Peyer's patch (tissue), 4 donors: ENCODE measurements at regions not wholly inside any gene's neighbourhood (a gene's known extent, or its start where the extent isn't known, plus 50 kb on each side); places are given as distances from the start of the nearest gene placed in this dataset.

Experiments
- DNase-seq, 3 donors: peaks; one replicate each; pipeline ENCODE4 v3.0.0-alpha.2; 2017 to 2019
- H3K27ac ChIP-seq, 4 donors: fragments of 200-600 bp; sonication (generic); one replicate each; pipeline ENCODE4 v1.5.1; 2016 to 2019
- H3K27me3 ChIP-seq, 2 donors: fragments of 200-600 bp; sonication (generic); one replicate each; pipeline ENCODE4 v1.5.1; 2019
- H3K36me3 ChIP-seq, 3 donors: fragments of 200-600 bp; sonication (generic); one replicate each; pipeline ENCODE4 v1.5.1; 2016 to 2019
- H3K4me1 ChIP-seq, 4 donors: fragments of 200-600 bp; sonication (generic); one replicate each; pipeline ENCODE4 v1.5.1; 2016 to 2019
- H3K4me3 ChIP-seq, 4 donors: fragments of 200-600 bp; sonication (generic); 1 replicate in 3 of 4; 2 replicates in 1 of 4; pipeline ENCODE4 v1.5.1; 2016 to 2019; ENCODE audit warnings: mild to moderate bottlenecking in 1 of 4
- H3K9me3 ChIP-seq, 4 donors: fragments of 200-600 bp; sonication (generic); one replicate each; pipeline ENCODE4 v1.5.1; 2016 to 2019; ENCODE audit warnings: mild to moderate bottlenecking in 1 of 4
- POLR2A ChIP-seq, 2 donors: fragments of 450-650 bp; IDR thresholded peaks; one replicate each; pipeline ENCODE4 v1.5.1; 2017; ENCODE audit warnings: antibody characterized with exemption in 2 of 2, mild to moderate bottlenecking in 2 of 2, moderate library complexity in 2 of 2
- TF ChIP-seq, protein P1 (sequence below), 6 experiments: fragments of 450-650 bp in 4 of 6; fragments of 200-600 bp in 2 of 6; sonication (generic) in 1 of 6; IDR thresholded peaks; one replicate each; pipeline ENCODE4 v1.5.1; 2017 to 2019; ENCODE audit warnings: antibody characterized with exemption in 6 of 6, mild to moderate bottlenecking in 3 of 6, moderate library complexity in 1 of 6

DNA sequence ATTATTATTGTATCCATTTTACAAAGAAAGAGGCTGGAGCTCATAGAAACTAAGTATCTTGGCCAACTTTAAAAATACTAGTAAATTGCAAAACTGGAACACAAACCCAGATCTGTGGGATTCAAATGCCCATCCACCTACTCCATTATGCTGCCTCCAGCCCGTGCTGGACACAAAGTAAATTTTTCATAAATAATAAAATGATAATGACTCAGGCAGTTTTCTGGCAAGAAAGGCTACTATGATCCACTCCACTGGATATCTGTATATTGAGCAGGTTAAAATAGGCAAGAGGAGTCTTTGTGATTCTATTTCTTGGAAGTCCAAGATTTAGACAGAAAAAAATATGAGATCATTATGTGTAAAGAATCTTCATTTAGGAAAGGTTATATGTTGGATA lies 138.3 kb upstream of the DUSP10 start:
- H3K4me1 ChIP-seq: no peaks in the 10 kb centered on the region
- no peak for TF ChIP-seq POLR2A (IDR thresholded peaks at IDR 0.05)
- TF ChIP-seq, protein P1, sequence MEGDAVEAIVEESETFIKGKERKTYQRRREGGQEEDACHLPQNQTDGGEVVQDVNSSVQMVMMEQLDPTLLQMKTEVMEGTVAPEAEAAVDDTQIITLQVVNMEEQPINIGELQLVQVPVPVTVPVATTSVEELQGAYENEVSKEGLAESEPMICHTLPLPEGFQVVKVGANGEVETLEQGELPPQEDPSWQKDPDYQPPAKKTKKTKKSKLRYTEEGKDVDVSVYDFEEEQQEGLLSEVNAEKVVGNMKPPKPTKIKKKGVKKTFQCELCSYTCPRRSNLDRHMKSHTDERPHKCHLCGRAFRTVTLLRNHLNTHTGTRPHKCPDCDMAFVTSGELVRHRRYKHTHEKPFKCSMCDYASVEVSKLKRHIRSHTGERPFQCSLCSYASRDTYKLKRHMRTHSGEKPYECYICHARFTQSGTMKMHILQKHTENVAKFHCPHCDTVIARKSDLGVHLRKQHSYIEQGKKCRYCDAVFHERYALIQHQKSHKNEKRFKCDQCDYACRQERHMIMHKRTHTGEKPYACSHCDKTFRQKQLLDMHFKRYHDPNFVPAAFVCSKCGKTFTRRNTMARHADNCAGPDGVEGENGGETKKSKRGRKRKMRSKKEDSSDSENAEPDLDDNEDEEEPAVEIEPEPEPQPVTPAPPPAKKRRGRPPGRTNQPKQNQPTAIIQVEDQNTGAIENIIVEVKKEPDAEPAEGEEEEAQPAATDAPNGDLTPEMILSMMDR (IDR thresholded peaks at IDR 0.05): no peak
- no peak overlapping the region for H3K4me3 ChIP-seq
- H3K9me3 ChIP-seq: no peaks in the 10 kb centered on the region
- H3K36me3 ChIP-seq: no peaks in the 10 kb centered on the region
- H3K27ac ChIP-seq: no peak overlapping the region
- H3K27me3 ChIP-seq: no peaks in the 10 kb centered on the region
- no peak for DNase-seq

DNA sequence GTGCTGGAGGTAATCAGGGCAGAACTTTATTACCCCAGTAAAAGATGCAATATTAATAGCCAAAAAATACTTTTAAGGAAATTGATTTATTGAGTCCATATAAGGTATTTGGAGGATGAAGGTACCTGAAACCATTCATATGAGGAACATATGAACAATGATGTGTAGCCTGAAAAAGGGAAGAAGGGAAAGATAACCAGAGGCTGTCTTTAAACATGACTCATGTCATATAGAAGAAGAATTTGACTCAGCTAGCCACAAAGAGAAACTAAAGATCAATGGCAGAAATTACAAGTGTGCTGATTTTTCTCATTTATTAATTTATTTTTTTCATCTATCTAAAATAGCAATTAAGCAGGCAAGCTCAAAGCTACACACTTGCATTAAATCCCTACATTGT lies 136.2 kb upstream of the DUSP10 start:
- Histone ChIP-seq H3K9me3 (no peaks in the 10 kb centered on the region), H3K4me3 (no peak overlapping the region), H3K27ac (no peak overlapping the region), H3K4me1 (no peaks in the 10 kb centered on the region), H3K27me3 (no peaks in the 10 kb centered on the region), H3K36me3 (no peaks in the 10 kb centered on the region)
- TF ChIP-seq POLR2A (IDR thresholded peaks at IDR 0.05): no peak
- TF ChIP-seq, protein P1 (IDR thresholded peaks at IDR 0.05): no peak
- no peak for DNase-seq

DNA sequence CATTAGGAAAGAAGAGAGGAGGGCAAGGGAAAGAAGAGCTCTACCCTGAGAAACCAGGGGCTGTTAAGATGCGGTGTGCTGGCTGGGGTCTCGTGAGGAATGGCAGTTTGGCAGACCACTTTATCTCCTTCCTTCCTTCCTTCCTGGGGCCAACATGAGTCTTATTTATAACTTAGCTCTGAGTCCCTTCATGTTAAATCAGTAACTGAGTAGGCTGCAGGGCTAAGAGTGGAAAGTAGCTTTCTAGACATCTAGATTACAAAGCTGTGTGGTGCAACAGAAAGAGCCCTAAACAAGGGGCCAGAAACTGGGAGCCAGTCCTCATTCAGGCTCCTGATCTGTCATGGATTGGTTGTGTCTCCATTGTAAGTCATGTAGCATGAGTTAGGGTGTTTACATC lies 135.4 kb upstream of the DUSP10 start:
- no peak for DNase-seq
- Histone ChIP-seq H3K4me1 (no peaks in the 10 kb centered on the region), H3K27ac (no peak overlapping the region), H3K36me3 (no peaks in the 10 kb centered on the region), H3K9me3 (no peaks in the 10 kb centered on the region), H3K27me3 (no peaks in the 10 kb centered on the region), H3K4me3 (no peak overlapping the region)
- TF ChIP-seq, protein P1 (IDR thresholded peaks at IDR 0.05): no peak

GRCh38 chr1:221875004-221875330 lies 133.1 kb upstream of the DUSP10 start:
- no peak for DNase-seq
- Histone ChIP-seq H3K36me3 (no peaks in the 10 kb centered on the region), H3K27ac (no peak overlapping the region), H3K4me1 (no peaks in the 10 kb centered on the region), H3K27me3 (no peaks in the 10 kb centered on the region), H3K4me3 (no peak overlapping the region), H3K9me3 (no peaks in the 10 kb centered on the region)
- TF ChIP-seq POLR2A (IDR thresholded peaks at IDR 0.05): no peak
- TF ChIP-seq, protein P1 (IDR thresholded peaks at IDR 0.05): no peak

- no peak overlapping the region for H3K27ac ChIP-seq
- TF ChIP-seq, protein P1 (IDR thresholded peaks at IDR 0.05): no peak
- no peak for TF ChIP-seq POLR2A (IDR thresholded peaks at IDR 0.05)
- no peaks in the 10 kb centered on the region for H3K36me3 ChIP-seq
Observed at GRCh38 chr1:221874285-221875003, 132.6 kb upstream of the DUSP10 start.

GRCh38 chr1:221873673-221874072 lies 131.8 kb upstream of the DUSP10 start:
- TF ChIP-seq, protein P1 (IDR thresholded peaks at IDR 0.05): no peak
- no peak for TF ChIP-seq POLR2A (IDR thresholded peaks at IDR 0.05)
- Histone ChIP-seq H3K9me3 (no peaks in the 10 kb centered on the region), H3K36me3 (no peaks in the 10 kb centered on the region), H3K4me1 (no peaks in the 10 kb centered on the region), H3K27me3 (no peaks in the 10 kb centered on the region), H3K27ac (no peak overlapping the region), H3K4me3 (no peak overlapping the region)
- no peak for DNase-seq

More at GRCh38 chr1:221874285-221875003, 132.6 kb upstream of the DUSP10 start:
- DNase-seq: no peak
- no peaks in the 10 kb centered on the region for H3K27me3 ChIP-seq
- no peaks in the 10 kb centered on the region for H3K4me1 ChIP-seq
- no peaks in the 10 kb centered on the region for H3K9me3 ChIP-seq
- H3K4me3 ChIP-seq: no peak overlapping the region
